Muscle of arm (tissue), 1 donor: ENCODE measurements at regions not wholly inside any gene's neighbourhood (a gene's known extent, or its start where the extent isn't known, plus 50 kb on each side); places are given as distances from the start of the nearest gene placed in this dataset.
"Not testable (repeated sequence)": the region's sequence is repeated elsewhere in the genome, so short reads cannot be mapped to it uniquely, and the experiment has no call there.

Source experiments
- DNase-seq: peaks from one replicate; pipeline ENCODE4 v3.0.0-alpha.2; 2013

DNA sequence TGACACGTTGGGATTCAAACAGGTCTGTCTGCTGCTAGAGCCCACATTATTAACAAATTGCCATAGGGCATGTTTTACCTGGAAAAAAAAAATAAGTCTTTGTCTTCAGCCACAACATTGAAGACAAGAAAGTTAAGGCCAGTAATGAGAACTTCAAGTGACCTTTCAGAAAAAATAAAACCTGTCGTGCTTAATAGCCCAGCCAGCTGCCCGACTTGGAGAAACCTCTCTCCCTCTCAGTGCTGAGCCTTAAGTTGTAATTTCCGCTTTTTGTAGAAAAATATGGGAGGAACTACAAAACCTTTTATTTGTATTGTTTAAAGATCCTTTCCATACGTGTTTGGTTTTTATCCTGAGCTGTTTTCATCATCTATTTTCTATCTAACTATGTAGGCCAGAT, 454.3 kb upstream of the SLITRK6 start:
- not testable (repeated sequence) for DNase-seq

- DNase-seq = not testable (repeated sequence)
These were observed 456.6 kb upstream of the SLITRK6 start for GRCh38 chr13:86255820-86256219.

DNA sequence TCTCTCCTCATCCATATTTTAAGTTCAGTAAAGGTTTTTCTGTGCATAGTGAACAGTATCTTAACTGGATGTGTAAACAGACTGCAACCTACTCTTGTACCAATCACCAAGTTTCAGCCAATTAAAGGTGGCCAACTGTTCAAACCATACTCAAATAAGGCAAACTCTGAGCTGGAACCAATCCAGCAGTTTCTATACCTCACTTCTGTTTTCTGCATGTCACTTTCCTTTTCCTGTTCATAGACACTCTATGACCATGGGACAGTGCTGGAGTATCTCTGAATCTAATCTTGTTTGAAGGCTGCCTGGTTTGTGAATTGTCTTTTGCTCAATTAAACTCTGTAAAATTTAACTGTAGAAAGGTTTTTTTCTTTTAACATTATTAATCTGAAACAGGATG, 470.3 kb upstream of the SLITRK6 start:
- DNase-seq = no peak

DNA sequence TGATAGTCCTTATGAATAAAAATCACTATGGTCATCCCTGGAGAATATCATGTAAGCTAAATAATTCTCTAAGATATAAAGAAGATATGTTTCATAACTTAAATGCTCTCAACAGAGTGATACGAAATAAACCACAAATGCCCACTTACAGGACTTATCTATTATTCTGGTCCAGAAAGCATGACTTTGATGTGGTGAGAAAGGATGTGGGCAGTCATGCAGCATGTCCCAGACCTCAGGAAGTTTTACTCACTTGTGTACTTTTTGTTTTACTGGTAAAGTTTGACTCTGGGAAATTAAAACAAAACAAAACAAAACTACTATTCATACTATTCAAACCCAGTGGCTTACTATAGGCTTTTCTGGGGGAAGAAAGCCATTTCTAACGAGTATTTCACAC, 483.2 kb upstream of the SLITRK6 start:
- no peak for DNase-seq

- DNase-seq = no peak
These were observed 483.8 kb upstream of the SLITRK6 start for GRCh38 chr13:86283031-86283430.

DNA sequence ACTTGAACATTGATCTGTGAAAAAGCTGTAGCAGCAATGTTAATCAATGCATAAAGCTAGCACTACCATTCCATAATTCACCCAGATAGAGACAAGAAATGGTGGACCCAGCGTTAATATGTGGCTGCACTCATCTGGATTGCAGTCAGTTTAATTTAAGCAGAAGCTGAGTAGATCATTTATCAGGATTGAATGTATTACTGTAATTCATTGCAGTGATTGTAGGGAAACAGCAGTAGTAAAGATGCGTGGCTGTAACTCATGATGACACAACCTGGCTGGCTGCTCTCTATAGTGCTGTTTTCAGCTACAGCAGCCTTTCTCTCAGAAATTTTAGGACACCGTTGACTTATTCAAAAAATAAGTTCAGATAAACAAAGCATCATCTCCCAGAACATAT, 499.5 kb upstream of the SLITRK6 start:
- no peak for DNase-seq

DNA sequence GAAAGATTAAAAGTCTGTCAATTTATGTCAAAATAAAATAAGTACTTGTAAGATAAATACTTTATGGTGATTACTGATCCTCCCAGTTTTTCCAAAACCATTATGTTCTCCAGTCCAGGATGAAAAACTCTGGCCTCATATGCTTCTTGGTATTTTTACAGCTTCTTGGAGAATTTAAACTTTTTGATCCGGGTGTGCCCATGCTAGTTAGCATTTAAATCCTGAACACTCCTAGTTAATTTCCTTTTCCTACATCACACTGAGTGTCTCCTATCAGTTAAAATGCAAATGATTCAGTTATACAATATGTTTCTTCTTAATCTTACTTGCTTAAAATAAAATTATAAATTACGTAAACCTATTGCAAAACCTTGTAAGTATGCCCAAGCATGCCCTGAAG, 499.9 kb upstream of the SLITRK6 start:
- DNase-seq = no peak

DNA sequence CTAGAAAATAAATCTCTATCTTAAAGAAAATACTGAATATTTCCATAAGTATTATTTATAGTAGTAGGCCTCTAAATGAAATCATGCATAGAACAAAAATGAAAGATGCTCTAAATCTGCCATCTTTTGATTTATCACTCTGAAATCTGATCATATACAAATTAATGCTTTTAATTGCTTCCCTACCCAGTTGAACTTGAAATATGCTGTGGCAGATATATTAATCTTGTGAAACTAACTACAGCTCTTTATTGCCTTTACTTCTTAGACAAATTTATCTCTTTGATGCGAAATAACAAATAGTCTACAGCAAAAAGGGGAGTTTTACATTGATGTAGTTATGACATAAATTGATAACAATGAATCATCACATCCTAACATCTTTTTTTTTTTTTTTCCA, 510.7 kb upstream of the SLITRK6 start:
- no peak for DNase-seq

GRCh38 chr13:86313421-86313820, 514.2 kb upstream of the SLITRK6 start:
- DNase-seq = no peak

DNA sequence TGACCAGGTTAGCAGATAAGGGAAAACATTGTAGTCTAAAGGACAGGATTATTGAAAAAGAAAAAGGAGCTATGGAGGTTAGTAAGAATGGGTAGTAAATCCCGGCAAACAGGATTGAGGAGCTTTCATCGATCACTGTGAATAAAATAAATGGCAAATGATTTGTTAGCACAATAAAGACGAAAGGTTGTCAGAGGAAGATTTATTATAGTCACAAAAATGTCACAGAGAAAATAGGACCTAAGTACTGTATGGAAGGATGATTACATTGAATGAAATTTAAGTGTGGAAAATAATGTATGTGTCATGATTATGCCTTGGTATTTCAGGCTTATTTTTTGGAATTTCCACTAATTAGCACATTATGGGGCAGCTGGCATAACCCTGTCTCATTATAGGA, 519.2 kb upstream of the SLITRK6 start:
- DNase-seq = no peak

- no peak for DNase-seq
These were observed 525.0 kb upstream of the SLITRK6 start for GRCh38 chr13:86324191-86324590.

DNA sequence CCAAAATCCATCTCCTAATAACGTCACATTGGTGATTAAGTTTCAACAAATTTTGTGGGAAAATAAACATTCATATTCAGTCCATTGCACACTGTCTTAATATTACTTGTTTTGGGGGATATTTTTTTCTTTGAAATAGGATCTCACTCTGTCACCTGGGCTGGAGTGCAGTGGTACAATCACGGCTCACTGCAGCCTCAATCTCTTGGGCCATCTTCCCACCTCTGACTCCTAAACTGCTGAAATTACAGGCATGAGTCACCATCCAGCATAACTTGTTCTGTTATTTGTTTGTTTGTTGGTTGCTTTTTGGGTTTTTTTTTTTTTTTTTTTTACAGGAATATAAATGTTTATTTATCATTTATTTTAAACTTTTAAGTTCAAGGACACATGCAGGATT, 556.1 kb upstream of the SLITRK6 start:
- DNase-seq = no peak

DNA sequence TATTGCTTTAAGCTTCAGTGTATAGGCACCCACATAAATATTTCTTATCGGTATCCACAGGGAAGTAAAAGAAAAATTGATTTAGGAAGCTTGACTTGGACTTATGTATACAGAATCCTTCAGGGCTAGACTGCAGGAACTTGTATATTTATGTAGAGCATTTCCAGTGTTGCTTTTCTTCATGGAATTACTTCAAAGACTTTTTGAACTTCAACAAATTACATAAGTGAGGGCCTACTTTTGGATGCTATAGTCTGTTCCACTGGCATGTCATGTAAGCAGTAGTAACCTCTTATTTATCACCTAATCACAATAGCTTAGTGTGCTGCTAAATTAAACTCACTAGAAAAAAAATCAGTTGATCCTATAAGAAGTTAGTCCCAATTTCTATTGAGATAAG, 557.9 kb upstream of the SLITRK6 start:
- DNase-seq = no peak

GRCh38 chr13:86363749-86364148, 564.5 kb upstream of the SLITRK6 start:
- not testable (repeated sequence) for DNase-seq

DNA sequence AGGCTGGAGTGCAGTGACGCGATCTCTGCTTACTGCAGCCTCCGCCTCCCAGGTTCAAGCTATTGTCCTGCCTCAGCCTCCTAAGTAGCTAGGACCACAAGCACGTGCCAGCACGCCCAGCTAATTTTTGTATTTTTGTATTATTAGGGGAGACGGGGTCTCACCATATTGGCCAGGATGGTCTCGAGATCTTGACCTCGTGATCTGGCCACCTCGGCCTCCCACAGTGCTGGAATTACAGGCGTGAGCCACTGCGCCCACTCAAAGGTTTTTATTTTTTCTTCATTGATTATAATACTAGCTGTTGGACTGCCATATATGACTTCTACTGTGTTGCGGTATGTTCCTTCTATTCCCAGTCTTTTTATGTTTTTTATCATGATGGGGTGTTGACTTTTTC, 569.7 kb upstream of the SLITRK6 start:
- DNase-seq = no peak

GRCh38 chr13:86377451-86377850, 578.2 kb upstream of the SLITRK6 start:
- DNase-seq = no peak

DNA sequence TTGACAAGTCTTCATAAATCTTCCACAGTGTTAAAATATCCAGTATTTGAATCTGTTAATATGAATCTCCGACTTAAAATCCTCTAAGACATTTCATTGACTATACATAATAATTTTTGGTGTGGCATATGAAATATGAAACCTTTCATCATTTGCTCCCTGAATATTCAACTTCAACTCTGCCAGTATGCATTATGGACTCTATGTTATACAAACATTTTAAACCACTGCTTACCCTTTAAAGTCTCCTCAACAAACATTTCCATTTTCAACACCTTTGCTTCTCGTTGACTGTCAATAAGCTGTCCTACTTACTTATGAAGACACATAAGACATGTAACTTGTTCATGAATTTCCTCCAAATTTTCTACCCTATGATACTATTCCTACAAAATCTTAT, 579.4 kb upstream of the SLITRK6 start:
- no peak for DNase-seq

- no peak for DNase-seq
These were observed 583.9 kb upstream of the SLITRK6 start for GRCh38 chr13:86383151-86383550.

DNA sequence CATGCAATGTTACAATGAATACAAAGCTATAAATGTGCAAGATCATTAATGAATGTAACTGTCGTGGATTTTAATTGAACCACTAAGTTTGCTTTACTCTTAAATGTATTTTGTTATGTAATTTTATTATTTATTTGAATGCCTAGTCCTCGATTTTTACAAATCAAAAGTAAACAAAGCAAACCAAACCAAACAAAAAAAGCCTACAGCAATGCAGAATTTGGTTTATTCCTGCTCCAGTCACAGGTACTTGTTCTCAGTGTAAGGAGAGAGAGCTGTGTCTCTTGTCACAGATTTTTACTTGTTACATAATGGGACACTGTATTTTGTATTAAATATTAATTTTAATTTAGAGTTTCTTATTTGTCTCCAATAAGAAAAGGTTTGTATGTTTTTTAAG, 584.3 kb upstream of the SLITRK6 start:
- no peak for DNase-seq

DNA sequence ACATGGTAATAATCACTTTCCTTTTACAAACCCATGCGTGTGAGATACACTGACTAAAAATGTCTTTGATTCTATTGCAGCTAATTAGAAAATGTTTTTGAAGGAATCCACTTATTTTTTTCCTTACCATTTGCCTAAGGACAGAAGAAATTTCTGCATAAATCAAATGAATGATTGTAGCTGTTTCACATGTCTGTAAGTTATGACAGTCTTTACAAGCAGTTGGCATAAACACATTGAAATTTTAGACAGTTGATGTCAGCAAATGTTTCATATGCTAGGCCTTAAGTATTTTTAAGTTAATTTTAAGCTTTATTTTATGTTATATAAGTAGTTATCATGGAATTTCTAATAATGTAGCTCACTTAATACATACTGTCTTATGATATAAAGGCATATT, 598.4 kb upstream of the SLITRK6 start:
- no peak for DNase-seq

- DNase-seq = no peak
These were observed 600.4 kb upstream of the SLITRK6 start for GRCh38 chr13:86399572-86399971.

DNA sequence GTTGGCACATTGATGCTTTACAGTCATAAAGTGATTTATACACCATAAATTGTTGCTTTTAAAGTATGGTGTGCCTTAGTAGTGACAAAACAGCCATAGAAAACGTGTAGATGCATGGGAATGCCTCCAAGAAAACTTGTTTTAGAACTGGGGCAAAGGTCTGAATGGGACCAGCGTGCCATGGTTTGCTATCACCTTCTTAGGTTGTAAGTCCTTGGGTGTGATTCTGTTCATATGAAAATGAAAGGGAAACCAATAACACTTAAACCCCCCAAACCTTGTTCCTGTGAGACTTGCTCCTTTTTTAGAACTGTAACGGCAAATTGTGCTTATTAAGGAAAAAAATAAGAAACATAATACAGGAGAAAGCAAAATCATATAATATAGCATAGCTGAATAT, 603.3 kb upstream of the SLITRK6 start:
- no peak for DNase-seq

GRCh38 chr13:86403181-86403580, 604.0 kb upstream of the SLITRK6 start:
- no peak for DNase-seq

DNA sequence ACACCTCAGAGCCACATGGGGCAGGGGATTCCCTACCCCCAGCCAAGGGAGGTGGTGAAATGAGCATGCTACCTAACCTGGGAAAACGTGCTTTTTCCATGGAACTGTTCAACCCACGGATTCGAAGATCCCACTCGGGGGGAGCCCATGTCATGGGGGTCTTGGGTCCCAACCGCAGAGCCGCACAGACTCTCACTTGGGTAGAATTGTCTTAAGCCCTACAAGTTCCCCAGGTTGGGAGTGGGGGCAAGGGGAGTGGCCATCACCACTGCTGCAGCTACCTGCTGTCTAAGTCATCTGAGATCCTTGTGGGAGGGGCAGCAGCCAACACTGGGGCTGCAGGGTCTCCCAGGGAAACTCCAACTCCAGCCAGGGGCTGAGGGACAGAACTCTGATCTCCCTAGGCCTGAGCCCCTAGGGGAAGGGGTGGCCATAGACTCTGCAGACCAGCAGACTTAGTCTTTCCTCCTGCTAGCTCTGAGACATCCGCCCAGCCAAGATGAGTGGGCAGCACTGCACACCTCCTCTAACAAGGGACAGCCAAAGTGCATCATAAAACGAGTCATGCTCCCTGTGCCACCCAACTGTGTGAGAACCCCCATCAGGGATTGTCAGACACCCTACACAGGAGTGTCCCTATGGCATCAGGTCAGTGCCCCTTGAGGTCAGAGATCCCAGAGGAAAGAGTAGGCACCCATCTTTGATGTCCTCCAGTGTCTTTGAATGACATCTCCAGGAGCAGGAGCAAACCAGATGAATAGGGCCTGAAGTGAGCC, 610.4 kb upstream of the SLITRK6 start:
- no peak for DNase-seq
